HEK293 (cell line): ENCODE measurements at regions not wholly inside any gene's neighbourhood (a gene's known extent, or its start where the extent isn't known, plus 50 kb on each side); places are given as distances from the start of the nearest gene placed in this dataset.
"Not testable (repeated sequence)": the region's sequence is repeated elsewhere in the genome, so short reads cannot be mapped to it uniquely, and the experiment has no call there.

Source experiments
- CTCF ChIA-PET: fragments of 350-600 bp; formaldehyde crosslinking; extraction: SDS; loops from one replicate; lab custom pipeline; 2021; ENCODE audit warnings: antibody characterized with exemption; lab: Yijun Ruan, JAX
- POLR2A ChIA-PET: fragments of 300-600 bp; formaldehyde crosslinking; extraction: SDS; loops from one replicate; lab custom pipeline; 2020; ENCODE audit warnings: antibody characterized with exemption, inconsistent platforms; lab: Yijun Ruan, JAX
- H3K27ac ChIP-seq: fragments of 200-500 bp; sonication (Bioruptor generic); 2 replicates; pipeline ENCODE4 v1.5.1; 2014; ENCODE audit warnings: low read depth, low read length, control low read depth, inconsistent platforms; ENCODE audit errors: extremely low read depth
- H3K36me3 ChIP-seq, 2 experiments: fragments of 200-500 bp in 1 of 2; sonication (Bioruptor generic) in 1 of 2; 1 replicate in 1 of 2; 2 replicates in 1 of 2; pipeline ENCODE4 v1.5.1; 2014 to 2017; ENCODE audit warnings: inconsistent platforms in 2 of 2, low read length in 2 of 2; ENCODE audit not compliant: control insufficient read depth in 2 of 2, insufficient read depth in 1 of 2
- H3K4me1 ChIP-seq: fragments of 200-500 bp; sonication (Bioruptor generic); 2 replicates; pipeline ENCODE4 v1.5.1; 2014; ENCODE audit warnings: mild to moderate bottlenecking, low read length, inconsistent platforms; ENCODE audit not compliant: control insufficient read depth, insufficient read depth
- H3K4me3 ChIP-seq: 2 replicates; pipeline ENCODE4 v1.5.1; 2011; ENCODE audit warnings: low read depth, mild to moderate bottlenecking, control low read depth, low read length, moderate library complexity
- H3K9me3 ChIP-seq: fragments of 200-500 bp; sonication (Bioruptor generic); 2 replicates; pipeline ENCODE4 v1.5.1; 2014; ENCODE audit warnings: low read depth, low read length, inconsistent platforms; ENCODE audit not compliant: control insufficient read depth, insufficient read depth
- KLF1 ChIP-seq: fragments of 450-650 bp; formaldehyde crosslinking; IDR thresholded peaks from 2 replicates; pipeline ENCODE4 v1.5.1; 2016; ENCODE audit warnings: missing biosample characterization, missing genetic modification characterization
- SETDB1 ChIP-seq: IDR thresholded peaks from one replicate; pipeline ENCODE4 v1.6.1; 2017; ENCODE audit warnings: mild to moderate bottlenecking, low read length, moderate library complexity, mixed read lengths; ENCODE audit not compliant: insufficient read length
- ZBTB1 ChIP-seq: fragments of 450-650 bp; formaldehyde crosslinking; IDR thresholded peaks from 2 replicates; pipeline ENCODE4 v1.5.1; 2016; ENCODE audit warnings: missing biosample characterization, missing genetic modification characterization
- ZNF169 ChIP-seq: fragments of 450-650 bp; formaldehyde crosslinking; IDR thresholded peaks from 2 replicates; pipeline ENCODE4 v1.5.1; 2016; ENCODE audit warnings: missing biosample characterization, missing genetic modification characterization
- ZNF202 ChIP-seq: fragments of 450-650 bp; formaldehyde crosslinking; IDR thresholded peaks from 2 replicates; pipeline ENCODE4 v1.5.1; 2016; ENCODE audit warnings: missing biosample characterization, missing genetic modification characterization, borderline replicate concordance
- ZNF366 ChIP-seq: fragments of 450-650 bp; formaldehyde crosslinking; conservative IDR thresholded peaks from 2 replicates; pipeline ENCODE4 v1.5.1; 2016; ENCODE audit warnings: missing biosample characterization, missing genetic modification characterization
- ZNF629 ChIP-seq: fragments of 450-650 bp; formaldehyde crosslinking; IDR thresholded peaks from 2 replicates; pipeline ENCODE4 v1.5.1; 2017; ENCODE audit warnings: missing biosample characterization, missing genetic modification characterization
- ZNF654 ChIP-seq: fragments of 450-650 bp; formaldehyde crosslinking; IDR thresholded peaks from 2 replicates; pipeline ENCODE4 v1.5.1; 2016; ENCODE audit warnings: low read depth, missing biosample characterization, missing genetic modification characterization
- ZNF792 ChIP-seq: fragments of 450-650 bp; formaldehyde crosslinking; IDR thresholded peaks from 2 replicates; pipeline ENCODE4 v1.5.1; 2016; ENCODE audit warnings: missing biosample characterization, missing genetic modification characterization
- TF ChIP-seq, protein P1 (sequence below): fragments of 450-650 bp; formaldehyde crosslinking; IDR thresholded peaks from 2 replicates; pipeline ENCODE4 v1.5.1; 2016; ENCODE audit warnings: missing biosample characterization, missing genetic modification characterization
- TF ChIP-seq, protein P2 (sequence below): sonication (generic); formaldehyde crosslinking; IDR thresholded peaks from 2 replicates; pipeline ENCODE4 v1.8.1; 2022; ENCODE audit warnings: mild to moderate bottlenecking, moderate library complexity, missing genetic modification reagents
- TF ChIP-seq, protein P3 (sequence below): fragments of 450-650 bp; formaldehyde crosslinking; IDR thresholded peaks from 2 replicates; pipeline ENCODE4 v1.5.1; 2016; ENCODE audit warnings: missing biosample characterization, missing genetic modification characterization
- TF ChIP-seq, protein P4 (sequence below): fragments of 450-650 bp; formaldehyde crosslinking; IDR thresholded peaks from 2 replicates; pipeline ENCODE4 v1.5.1; 2016; ENCODE audit warnings: missing biosample characterization, missing genetic modification characterization

DNA sequence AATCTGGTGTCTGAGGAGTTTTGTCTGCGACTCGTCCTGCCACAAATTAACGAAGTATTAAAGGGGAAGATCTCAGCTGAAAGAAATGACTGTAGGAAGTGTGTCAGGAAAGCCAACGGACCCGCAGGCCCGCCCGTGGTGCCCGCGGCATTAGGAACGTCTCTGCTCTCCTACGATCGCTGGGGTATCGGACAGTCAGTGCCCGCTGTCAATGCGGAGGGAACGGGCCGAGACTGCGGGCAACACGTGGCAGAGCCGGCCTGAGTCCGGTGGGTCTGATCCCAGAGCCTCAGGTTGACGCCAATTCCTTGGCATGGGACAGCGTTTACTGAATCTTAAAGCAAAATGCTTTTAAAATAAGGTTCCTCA lies 128.7 kb downstream of the KBTBD2 start:
- CTCF ChIA-PET: no interaction called here
- Histone ChIP-seq H3K4me3 (no peak overlapping the region), H3K36me3 (no peaks in the 10 kb centered on the region), H3K27ac (no peak overlapping the region), H3K4me1 (no peaks in the 10 kb centered on the region), H3K9me3 (no peaks in the 10 kb centered on the region)
- POLR2A ChIA-PET: no interaction called here
- TF ChIP-seq, protein P1, sequence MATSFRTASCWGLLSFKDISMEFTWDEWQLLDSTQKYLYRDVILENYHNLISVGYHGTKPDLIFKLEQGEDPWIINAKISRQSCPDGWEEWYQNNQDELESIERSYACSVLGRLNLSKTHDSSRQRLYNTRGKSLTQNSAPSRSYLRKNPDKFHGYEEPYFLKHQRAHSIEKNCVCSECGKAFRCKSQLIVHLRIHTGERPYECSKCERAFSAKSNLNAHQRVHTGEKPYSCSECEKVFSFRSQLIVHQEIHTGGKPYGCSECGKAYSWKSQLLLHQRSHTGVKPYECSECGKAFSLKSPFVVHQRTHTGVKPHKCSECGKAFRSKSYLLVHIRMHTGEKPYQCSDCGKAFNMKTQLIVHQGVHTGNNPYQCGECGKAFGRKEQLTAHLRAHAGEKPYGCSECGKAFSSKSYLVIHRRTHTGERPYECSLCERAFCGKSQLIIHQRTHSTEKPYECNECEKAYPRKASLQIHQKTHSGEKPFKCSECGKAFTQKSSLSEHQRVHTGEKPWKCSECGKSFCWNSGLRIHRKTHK: no peak
- no peak for TF ChIP-seq ZNF629 (tag by site-specific recombination)
- TF ChIP-seq, protein P2, sequence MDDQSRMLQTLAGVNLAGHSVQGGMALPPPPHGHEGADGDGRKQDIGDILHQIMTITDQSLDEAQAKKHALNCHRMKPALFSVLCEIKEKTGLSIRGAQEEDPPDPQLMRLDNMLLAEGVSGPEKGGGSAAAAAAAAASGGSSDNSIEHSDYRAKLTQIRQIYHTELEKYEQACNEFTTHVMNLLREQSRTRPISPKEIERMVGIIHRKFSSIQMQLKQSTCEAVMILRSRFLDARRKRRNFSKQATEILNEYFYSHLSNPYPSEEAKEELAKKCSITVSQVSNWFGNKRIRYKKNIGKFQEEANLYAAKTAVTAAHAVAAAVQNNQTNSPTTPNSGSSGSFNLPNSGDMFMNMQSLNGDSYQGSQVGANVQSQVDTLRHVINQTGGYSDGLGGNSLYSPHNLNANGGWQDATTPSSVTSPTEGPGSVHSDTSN (CRISPR knock-in tag): no peak
- TF ChIP-seq ZNF792 (tag by site-specific recombination): no peak
- no peak for TF ChIP-seq KLF1 (tag by site-specific recombination)
- no peak for TF ChIP-seq ZNF366 (tag by site-specific recombination)
- no peak for TF ChIP-seq ZNF202 (tag by site-specific recombination)
- TF ChIP-seq ZNF169: no peak
- TF ChIP-seq ZBTB1 (tag by site-specific recombination): no peak
- TF ChIP-seq, protein P3, sequence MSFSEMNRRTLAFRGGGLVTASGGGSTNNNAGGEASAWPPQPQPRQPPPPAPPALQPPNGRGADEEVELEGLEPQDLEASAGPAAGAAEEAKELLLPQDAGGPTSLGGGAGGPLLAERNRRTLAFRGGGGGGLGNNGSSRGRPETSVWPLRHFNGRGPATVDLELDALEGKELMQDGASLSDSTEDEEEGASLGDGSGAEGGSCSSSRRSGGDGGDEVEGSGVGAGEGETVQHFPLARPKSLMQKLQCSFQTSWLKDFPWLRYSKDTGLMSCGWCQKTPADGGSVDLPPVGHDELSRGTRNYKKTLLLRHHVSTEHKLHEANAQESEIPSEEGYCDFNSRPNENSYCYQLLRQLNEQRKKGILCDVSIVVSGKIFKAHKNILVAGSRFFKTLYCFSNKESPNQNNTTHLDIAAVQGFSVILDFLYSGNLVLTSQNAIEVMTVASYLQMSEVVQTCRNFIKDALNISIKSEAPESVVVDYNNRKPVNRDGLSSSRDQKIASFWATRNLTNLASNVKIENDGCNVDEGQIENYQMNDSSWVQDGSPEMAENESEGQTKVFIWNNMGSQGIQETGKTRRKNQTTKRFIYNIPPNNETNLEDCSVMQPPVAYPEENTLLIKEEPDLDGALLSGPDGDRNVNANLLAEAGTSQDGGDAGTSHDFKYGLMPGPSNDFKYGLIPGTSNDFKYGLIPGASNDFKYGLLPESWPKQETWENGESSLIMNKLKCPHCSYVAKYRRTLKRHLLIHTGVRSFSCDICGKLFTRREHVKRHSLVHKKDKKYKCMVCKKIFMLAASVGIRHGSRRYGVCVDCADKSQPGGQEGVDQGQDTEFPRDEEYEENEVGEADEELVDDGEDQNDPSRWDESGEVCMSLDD: no peak
- TF ChIP-seq ZNF654 (tag by site-specific recombination): no peak
- TF ChIP-seq, protein P4, sequence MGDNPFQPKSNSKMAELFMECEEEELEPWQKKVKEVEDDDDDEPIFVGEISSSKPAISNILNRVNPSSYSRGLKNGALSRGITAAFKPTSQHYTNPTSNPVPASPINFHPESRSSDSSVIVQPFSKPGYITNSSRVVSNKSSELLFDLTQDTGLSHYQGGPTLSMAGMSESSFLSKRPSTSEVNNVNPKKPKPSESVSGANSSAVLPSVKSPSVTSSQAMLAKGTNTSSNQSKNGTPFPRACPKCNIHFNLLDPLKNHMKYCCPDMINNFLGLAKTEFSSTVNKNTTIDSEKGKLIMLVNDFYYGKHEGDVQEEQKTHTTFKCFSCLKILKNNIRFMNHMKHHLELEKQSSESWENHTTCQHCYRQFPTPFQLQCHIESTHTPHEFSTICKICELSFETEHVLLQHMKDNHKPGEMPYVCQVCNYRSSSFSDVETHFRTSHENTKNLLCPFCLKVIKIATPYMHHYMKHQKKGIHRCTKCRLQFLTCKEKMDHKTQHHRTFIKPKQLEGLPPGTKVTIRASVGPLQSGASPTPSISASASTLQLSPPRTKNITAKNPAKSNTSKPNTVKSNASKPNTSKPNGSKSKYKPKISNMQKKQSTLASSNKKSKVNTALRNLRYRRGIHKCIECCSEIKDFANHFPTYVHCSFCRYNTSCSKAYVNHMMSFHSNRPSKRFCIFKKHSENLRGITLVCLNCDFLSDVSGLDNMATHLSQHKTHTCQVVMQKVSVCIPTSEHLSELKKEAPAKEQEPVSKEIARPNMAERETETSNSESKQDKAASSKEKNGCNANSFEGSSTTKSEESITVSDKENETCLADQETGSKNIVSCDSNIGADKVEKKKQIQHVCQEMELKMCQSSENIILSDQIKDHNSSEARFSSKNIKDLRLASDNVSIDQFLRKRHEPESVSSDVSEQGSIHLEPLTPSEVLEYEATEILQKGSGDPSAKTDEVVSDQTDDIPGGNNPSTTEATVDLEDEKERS: no peak
- TF ChIP-seq SETDB1: no peak

DNA sequence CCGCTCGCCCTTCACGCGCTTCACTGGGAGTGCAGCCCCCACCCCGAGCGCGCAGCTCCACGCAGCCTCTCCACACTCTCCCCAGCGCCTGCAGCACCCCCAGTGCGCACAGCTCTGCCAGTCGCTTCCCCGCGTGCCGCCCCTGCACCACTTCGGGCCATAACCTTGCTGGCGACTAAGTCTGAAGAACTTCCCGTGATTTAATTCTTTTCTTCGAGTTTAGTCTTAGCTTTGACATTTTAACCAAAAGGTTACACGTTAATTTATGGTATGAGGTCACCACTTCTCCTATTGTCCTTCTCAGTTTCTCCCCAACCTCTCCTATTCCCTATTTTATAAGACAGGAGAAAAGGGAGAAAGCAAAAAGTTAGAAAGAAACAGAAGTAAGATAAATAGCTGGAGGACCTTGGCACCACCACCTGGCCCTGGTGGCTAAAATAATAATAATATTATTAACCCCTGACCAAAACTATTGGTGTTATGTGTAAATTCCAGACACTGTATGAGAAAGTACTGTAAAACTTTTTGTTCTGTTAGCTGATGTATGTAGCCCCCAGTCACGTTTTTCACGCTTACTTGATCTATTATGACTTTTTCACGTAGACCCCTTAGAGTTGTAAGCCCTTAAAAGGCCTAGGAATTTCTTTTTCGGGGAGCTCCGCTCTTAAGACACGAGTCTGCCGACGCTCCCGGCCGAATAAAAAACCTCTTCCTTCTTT lies 129.2 kb downstream of the KBTBD2 start:
- POLR2A ChIA-PET, H3K4me1 ChIP-seq, CTCF ChIA-PET, H3K9me3 ChIP-seq, H3K36me3 ChIP-seq, H3K4me3 ChIP-seq, H3K27ac ChIP-seq: not testable (repeated sequence)
